H1 (cell line): ENCODE measurements at regions not wholly inside any gene's neighbourhood (a gene's known extent, or its start where the extent isn't known, plus 50 kb on each side); places are given as distances from the start of the nearest gene placed in this dataset.

Experiments
- CTCF ChIA-PET: fragments of 300-600 bp; sonication (Branson Sonifier 250); formaldehyde crosslinking; loops from one replicate; lab custom pipeline; 2021; ENCODE audit not compliant: partially characterized antibody; lab: Charles Lee
- POLR2A ChIA-PET: fragments of 300-600 bp; sonication (Branson Sonifier 250); formaldehyde crosslinking; loops from one replicate; lab custom pipeline; 2021; ENCODE audit warnings: inconsistent platforms; ENCODE audit not compliant: partially characterized antibody; lab: Charles Lee
- DNase-seq, 2 experiments: peaks; one replicate each; pipeline versions ENCODE4 v3.0.0 to v3.0.0-alpha.2; 2010 to 2022; ENCODE audit warnings: low spot score in 2 of 2, low read depth in 1 of 2, mixed read lengths in 1 of 2
- FAIRE-seq: peaks from 2 replicates; lab custom pipeline; 2011; peaks lifted over from hg19 to GRCh38; lab: Jason Lieb, UNC
- H2AFZ ChIP-seq: 2 replicates; pipeline ENCODE4 v1.8.1; 2012; ENCODE audit warnings: low read length, inconsistent platforms
- H2AK5ac ChIP-seq: 2 replicates; pipeline ENCODE4 v1.6.1; 2013; ENCODE audit warnings: low read depth, low read length
- H2BK120ac ChIP-seq: replicated peaks from 2 replicates; pipeline ENCODE3; 2013; ENCODE audit warnings: low read depth, low read length, inconsistent platforms
- H2BK12ac ChIP-seq: 2 replicates; pipeline ENCODE4 v1.6.1; 2013; ENCODE audit warnings: low read depth, low read length
- H2BK15ac ChIP-seq: 2 replicates; pipeline ENCODE4 v1.6.1; 2013; ENCODE audit warnings: low read length
- H2BK20ac ChIP-seq: 2 replicates; pipeline ENCODE4 v1.6.1; 2013; ENCODE audit warnings: low read length
- H2BK5ac ChIP-seq: 2 replicates; pipeline ENCODE4 v1.6.1; 2013; ENCODE audit warnings: low read depth, low read length
- H3K14ac ChIP-seq: 2 replicates; pipeline ENCODE4 v1.6.1; 2013; ENCODE audit warnings: inconsistent platforms; ENCODE audit not compliant: insufficient read length
- H3K18ac ChIP-seq: 2 replicates; pipeline ENCODE4 v1.6.1; 2013; ENCODE audit warnings: low read length; ENCODE audit errors: extremely low read depth
- H3K23ac ChIP-seq: 2 replicates; pipeline ENCODE4 v1.6.1; 2013; ENCODE audit warnings: inconsistent platforms; ENCODE audit not compliant: insufficient read length
- H3K23me2 ChIP-seq: 2 replicates; pipeline ENCODE4 v1.6.1; 2013; ENCODE audit warnings: low read depth, low read length
- H3K27ac ChIP-seq: 2 replicates; pipeline ENCODE4 v1.6.1; 2011; ENCODE audit warnings: low read depth, low read length, inconsistent platforms
- H3K27me3 ChIP-seq, 4 experiments: replicated peaks in 1 of 4; 1 replicate in 1 of 4; 2 replicates in 3 of 4; pipeline versions ENCODE4 v1.6.1 to v1.8.1; 2011 to 2013; ENCODE audit warnings: low read length in 3 of 4, mild to moderate bottlenecking in 3 of 4, inconsistent platforms in 2 of 4, mixed read lengths in 2 of 4, moderate library complexity in 1 of 4; ENCODE audit not compliant: control insufficient read depth in 3 of 4, insufficient read depth in 3 of 4; ENCODE audit errors: extremely low read depth in 1 of 4
- H3K36me3 ChIP-seq, 4 experiments: 2 replicates each; pipeline versions ENCODE4 v1.6.1 to v1.8.1; 2011 to 2013; ENCODE audit warnings: mild to moderate bottlenecking in 4 of 4, low read length in 3 of 4, moderate library complexity in 2 of 4, control low read depth in 1 of 4, inconsistent platforms in 1 of 4; ENCODE audit not compliant: insufficient read depth in 4 of 4, control insufficient read depth in 2 of 4
- H3K4ac ChIP-seq: replicated peaks from 2 replicates; pipeline ENCODE3; 2013; ENCODE audit warnings: low read length, low read depth, mixed read lengths, inconsistent platforms; ENCODE audit not compliant: insufficient read length
- H3K4me1 ChIP-seq, 4 experiments: replicated peaks in 1 of 4; 1 replicate in 1 of 4; 2 replicates in 3 of 4; pipeline versions ENCODE4 v1.6.1 to v1.8.1; 2011 to 2013; ENCODE audit warnings: low read length in 3 of 4, inconsistent platforms in 2 of 4, mixed read lengths in 1 of 4; ENCODE audit not compliant: insufficient read depth in 4 of 4, control insufficient read depth in 3 of 4
- H3K4me2 ChIP-seq, 2 experiments: 2 replicates each; pipeline versions ENCODE4 v1.6.1 to v1.8.1; 2011 to 2013; ENCODE audit warnings: low read depth in 2 of 2, low read length in 2 of 2, control low read depth in 1 of 2, inconsistent platforms in 1 of 2, mild to moderate bottlenecking in 1 of 2; ENCODE audit not compliant: insufficient read depth in 1 of 2
- H3K4me3 ChIP-seq, 4 experiments: fragments of 200-600, 300-600 bp in 1 of 4; sonication (generic), shearing (Covaris generic), sonication (Bioruptor Twin) in 1 of 4; 2 replicates each; pipeline versions ENCODE4 v1.5.1 to v1.8.1; 2011 to 2016; ENCODE audit warnings: low read length in 4 of 4, low read depth in 3 of 4, control low read depth in 2 of 4, inconsistent platforms in 2 of 4, mild to moderate bottlenecking in 2 of 4, mixed read lengths in 1 of 4, moderate library complexity in 1 of 4; ENCODE audit not compliant: insufficient read depth in 2 of 4; ENCODE audit errors: extremely low read depth in 1 of 4
- H3K56ac ChIP-seq: replicated peaks from 2 replicates; pipeline ENCODE3; 2013; ENCODE audit warnings: low read depth, mild to moderate bottlenecking, mixed read lengths, low read length, inconsistent platforms; ENCODE audit not compliant: insufficient read length
- H3K79me1 ChIP-seq: 2 replicates; pipeline ENCODE4 v1.6.1; 2013; ENCODE audit warnings: low read depth, low read length, control low read depth
- H3K79me2 ChIP-seq, 2 experiments: 2 replicates each; pipeline versions ENCODE4 v1.6.1 to v1.8.1; 2012 to 2013; ENCODE audit warnings: low read length in 2 of 2, mild to moderate bottlenecking in 2 of 2, inconsistent platforms in 1 of 2; ENCODE audit not compliant: insufficient read depth in 2 of 2, control insufficient read depth in 1 of 2
- H3K9ac ChIP-seq, 4 experiments: replicated peaks in 1 of 4; 1 replicate in 1 of 4; 2 replicates in 3 of 4; pipeline versions ENCODE4 v1.6.1 to v1.8.1; 2011 to 2013; ENCODE audit warnings: low read depth in 3 of 4, low read length in 3 of 4, control low read depth in 2 of 4, mild to moderate bottlenecking in 2 of 4, moderate library complexity in 2 of 4, inconsistent platforms in 1 of 4; ENCODE audit errors: extremely low read depth in 1 of 4
- H3K9me3 ChIP-seq, 2 experiments: 2 replicates each; pipeline versions ENCODE4 v1.6.1 to v1.8.1; 2012 to 2013; ENCODE audit warnings: mild to moderate bottlenecking in 2 of 2, moderate library complexity in 2 of 2, control low read depth in 1 of 2, inconsistent platforms in 1 of 2, low read depth in 1 of 2, low read length in 1 of 2, mixed read lengths in 1 of 2; ENCODE audit not compliant: insufficient read depth in 2 of 2
- H4K20me1 ChIP-seq, 2 experiments: replicated peaks in 1 of 2; 2 replicates each; pipeline versions ENCODE3 to v1.8.1; 2011 to 2013; ENCODE audit warnings: inconsistent platforms in 2 of 2, low read length in 2 of 2, mild to moderate bottlenecking in 1 of 2; ENCODE audit not compliant: insufficient read depth in 2 of 2, control insufficient read depth in 1 of 2
- H4K5ac ChIP-seq: 2 replicates; pipeline ENCODE4 v1.6.1; 2013; ENCODE audit warnings: low read length, low read depth, mixed read lengths, inconsistent platforms; ENCODE audit not compliant: insufficient read length
- H4K8ac ChIP-seq: 2 replicates; pipeline ENCODE4 v1.8.0; 2013; ENCODE audit warnings: mild to moderate bottlenecking, moderate library complexity, low read length, inconsistent platforms; ENCODE audit not compliant: insufficient read depth; ENCODE audit errors: extremely low read depth
- H4K91ac ChIP-seq: replicated peaks from 2 replicates; pipeline ENCODE3; 2013; ENCODE audit warnings: low read length, mixed read lengths, inconsistent platforms; ENCODE audit not compliant: insufficient read length
- ASH2L ChIP-seq: fragments of 200-600, 300-600 bp; sonication (generic); IDR thresholded peaks from one replicate; pipeline ENCODE4 v1.7.1; 2017; ENCODE audit warnings: low read length
- CREB1 ChIP-seq: IDR thresholded peaks from 2 replicates; pipeline ENCODE4 v1.6.1; 2012; ENCODE audit warnings: inconsistent platforms
- EZH2 ChIP-seq: fragments of 200-600 bp; sonication (generic); IDR thresholded peaks from 2 replicates; pipeline ENCODE4 v1.7.1; 2012; ENCODE audit warnings: low read depth, mild to moderate bottlenecking, moderate library complexity, low read length, inconsistent platforms; ENCODE audit not compliant: severe bottlenecking
- GABPA ChIP-seq: IDR thresholded peaks from 2 replicates; pipeline ENCODE4 v1.6.1; 2011; ENCODE audit warnings: mild to moderate bottlenecking, low read length, moderate library complexity, borderline replicate concordance; ENCODE audit not compliant: insufficient read depth
- JUND ChIP-seq: IDR thresholded peaks from 2 replicates; pipeline ENCODE4 v1.6.1; 2011; ENCODE audit warnings: mild to moderate bottlenecking, improper control_type of control experiment, low read length
- RXRA ChIP-seq: IDR thresholded peaks from 2 replicates; pipeline ENCODE4 v1.6.1; 2011; ENCODE audit warnings: low read depth, mild to moderate bottlenecking, low read length, moderate library complexity; ENCODE audit not compliant: insufficient read depth
- SAP30 ChIP-seq: fragments of 300-600 bp; sonication (generic); IDR thresholded peaks from 2 replicates; pipeline ENCODE4 v1.7.1; 2012; ENCODE audit warnings: low read length, moderate library complexity, mild to moderate bottlenecking, inconsistent platforms; ENCODE audit not compliant: insufficient read depth, insufficient replicate concordance
- SIRT6 ChIP-seq: IDR thresholded peaks from one replicate; pipeline ENCODE4 v1.7.1; 2012; ENCODE audit warnings: low read length, inconsistent platforms
- SIX5 ChIP-seq: IDR thresholded peaks from 2 replicates; pipeline ENCODE4 v1.6.1; 2011; ENCODE audit warnings: mild to moderate bottlenecking, low read depth, low read length
- TAF7 ChIP-seq: optimal IDR thresholded peaks from 2 replicates; pipeline ENCODE3; 2011; ENCODE audit warnings: low read depth, mild to moderate bottlenecking, inconsistent platforms, low read length, moderate library complexity, borderline replicate concordance
- TCF12 ChIP-seq: IDR thresholded peaks from 2 replicates; pipeline ENCODE4 v1.6.1; 2011; ENCODE audit warnings: low read depth, mild to moderate bottlenecking, low read length
- TEAD4 ChIP-seq: IDR thresholded peaks from 2 replicates; pipeline ENCODE4 v1.6.1; 2012; ENCODE audit warnings: low read depth, low read length, inconsistent platforms, mixed read lengths
- WGBS, 2 experiments: shearing (Covaris generic) in 1 of 2; methylation state at CpG; one replicate each; pipeline versions ENCODE4 v1.1.6 to v1.1.7; 2013 to 2015; ENCODE audit warnings: low lambda C conversion rate in 2 of 2, mixed read lengths in 2 of 2, inconsistent platforms in 1 of 2, low coverage in 1 of 2, missing lambda C conversion rate in 1 of 2; ENCODE audit not compliant: insufficient replicate concordance in 2 of 2, insufficient coverage in 1 of 2, insufficient read length in 1 of 2; ENCODE audit errors: extremely low coverage in 1 of 2, missing lambda C conversion rate in 1 of 2; 5-methylcytosine and 5-hydroxymethylcytosine counted together
- TF ChIP-seq, protein P1 (sequence below): IDR thresholded peaks from 2 replicates; pipeline ENCODE4 v1.6.1; 2011; ENCODE audit warnings: low read depth, mild to moderate bottlenecking, low read length; ENCODE audit not compliant: insufficient read depth

DNA sequence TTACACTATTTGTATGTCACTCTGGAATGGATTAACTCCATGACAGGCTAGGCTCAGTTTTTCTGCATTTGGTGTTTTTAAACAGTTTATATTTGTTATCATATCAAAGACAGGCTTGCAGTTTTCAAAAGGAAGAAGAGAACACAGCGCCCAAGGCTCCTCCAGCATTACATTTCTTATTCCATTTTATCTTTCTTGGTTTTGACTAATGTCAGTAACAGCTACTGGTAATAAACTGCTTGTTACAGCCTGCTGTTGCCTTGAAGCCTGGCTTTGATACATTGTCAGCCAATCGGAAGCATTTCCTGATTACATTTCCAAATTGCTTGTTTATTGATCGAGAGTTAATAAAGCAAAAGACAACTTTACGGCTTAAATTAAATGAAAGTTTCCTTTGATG is 166.0 kb upstream of the MDFIC start:
- Histone ChIP-seq H3K4me1 (no peaks in the 10 kb centered on the region), H2BK5ac (no peak overlapping the region), H3K4me3 (no peak overlapping the region), H2BK20ac (no peak overlapping the region), H3K36me3 (no peaks in the 10 kb centered on the region), H4K91ac (no peak overlapping the region), H4K8ac (no peak overlapping the region), H3K23ac (no peak overlapping the region), H3K9ac (no peak overlapping the region), H3K79me2 (no peaks in the 10 kb centered on the region), H2AK5ac (no peak overlapping the region), H2AFZ (no peak overlapping the region), H3K9me3 (no peaks in the 10 kb centered on the region), H3K56ac (no peak overlapping the region), H4K5ac (no peak overlapping the region), H3K27me3 (no peaks in the 10 kb centered on the region), H3K4ac (no peak overlapping the region), H3K4me2 (no peak overlapping the region), H3K18ac (no peak overlapping the region), H3K27ac (no peak overlapping the region), H2BK12ac (no peak overlapping the region), H4K20me1 (no peaks in the 10 kb centered on the region), H2BK15ac (no peak overlapping the region), H3K79me1 (no peaks in the 10 kb centered on the region), H3K14ac (no peak overlapping the region), H2BK120ac (no peak overlapping the region), H3K23me2 (no peaks in the 10 kb centered on the region)
- DNase-seq (no peak), FAIRE-seq (no peak)
- ChIA-PET POLR2A (no interaction called here), CTCF (no interaction called here)
- no peak for TF ChIP-seq ASH2L
- TF ChIP-seq TEAD4, result no peak
- no peak for TF ChIP-seq JUND
- TF ChIP-seq, protein P1, sequence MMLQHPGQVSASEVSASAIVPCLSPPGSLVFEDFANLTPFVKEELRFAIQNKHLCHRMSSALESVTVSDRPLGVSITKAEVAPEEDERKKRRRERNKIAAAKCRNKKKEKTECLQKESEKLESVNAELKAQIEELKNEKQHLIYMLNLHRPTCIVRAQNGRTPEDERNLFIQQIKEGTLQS, result no peak
- TF ChIP-seq TAF7, result no peak
- no peak for TF ChIP-seq SIX5
- no peak for TF ChIP-seq TCF12
- TF ChIP-seq GABPA, result no peak
- TF ChIP-seq CREB1, result no peak
- TF ChIP-seq SIRT6, result no peak
- no peak for TF ChIP-seq EZH2
- TF ChIP-seq RXRA, result no peak
- no peak for TF ChIP-seq SAP30
- 93% methylated on average over 4 of the region's 4 CpGs; no CpG with 5 or more reads in 1 of the 2 experiments for WGBS, 2 experiments
